Aorta (tissue), 5 donors: ENCODE measurements at regions not wholly inside any gene's neighbourhood (a gene's known extent, or its start where the extent isn't known, plus 50 kb on each side); places are given as distances from the start of the nearest gene placed in this dataset.

Experiments used
- ATAC-seq: fragments of 200-7000 bp; cut with Tn5 transposase; one replicate; pipeline ENCODE4 v1.9.1; 2022; ENCODE audit warnings: moderate library complexity; ENCODE audit not compliant: low FRiP score
- DNase-seq, 2 donors: peaks; one replicate each; pipeline ENCODE4 v3.0.0-alpha.2; 2020
- H3K27ac ChIP-seq, 2 donors: one replicate each; pipeline ENCODE4 v1.5.1; 2013; ENCODE audit warnings: low read length in 2 of 2, mild to moderate bottlenecking in 2 of 2, moderate library complexity in 2 of 2, control low read depth in 1 of 2, inconsistent platforms in 1 of 2, low read depth in 1 of 2
- H3K27me3 ChIP-seq, 2 donors: one replicate each; pipeline ENCODE4 v1.6.1; 2013; ENCODE audit warnings: control low read depth in 1 of 2, low read length in 1 of 2, mild to moderate bottlenecking in 1 of 2, moderate library complexity in 1 of 2; ENCODE audit not compliant: insufficient read depth in 2 of 2, control insufficient read depth in 1 of 2
- H3K36me3 ChIP-seq, 2 donors: one replicate each; pipeline ENCODE4 v1.6.1; 2013; ENCODE audit warnings: control low read depth in 1 of 2, low read length in 1 of 2, mild to moderate bottlenecking in 1 of 2; ENCODE audit not compliant: insufficient read depth in 2 of 2, control insufficient read depth in 1 of 2
- H3K4me1 ChIP-seq, 2 donors: one replicate each; pipeline ENCODE4 v1.6.1; 2013; ENCODE audit warnings: low read length in 2 of 2, control low read depth in 1 of 2, mild to moderate bottlenecking in 1 of 2, moderate library complexity in 1 of 2; ENCODE audit not compliant: insufficient read depth in 2 of 2, control insufficient read depth in 1 of 2
- H3K4me3 ChIP-seq, 2 donors: one replicate each; pipeline ENCODE4 v1.5.1; 2013; ENCODE audit warnings: low read length in 2 of 2, control low read depth in 1 of 2, mild to moderate bottlenecking in 1 of 2
- H3K9me3 ChIP-seq: one replicate; pipeline ENCODE4 v1.6.1; 2013; ENCODE audit warnings: mild to moderate bottlenecking, low read length; ENCODE audit not compliant: control insufficient read depth
- WGBS, 2 donors: extraction: QIAGEN DNeasy Blood & Tissue Kit; methylation state at CpG; one replicate each; pipeline ENCODE4 v1.1.7; 2013; 5-methylcytosine and 5-hydroxymethylcytosine counted together
- intact Hi-C, 2 donors: fragments of 100-400 bp; cut with DNase I; formaldehyde crosslinking; loops; one replicate each; pipeline versions ENCODE4 v1.14.2 to v1.15.0; 2022
- donor health status: healthy with polysubstance abuse.
- donor health status: Bipolar disorder and iron deficiency.
- donor health status: DM: no; HTN: no; CAD: no.
- donor health status: DM: no; HTN: no; CAD: no.
- donor health status: DM: yes; HTN: yes; CAD: no.

GRCh38 chr15:56805466-56806147 lies 72.3 kb upstream of the ZNF280D start:
- Histone ChIP-seq H3K27me3 (no peaks in the 10 kb centered on the region), H3K4me3 (no peak overlapping the region), H3K36me3 (no peaks in the 10 kb centered on the region), H3K9me3 (no peaks in the 10 kb centered on the region), H3K4me1 (no peaks in the 10 kb centered on the region), H3K27ac (no peak overlapping the region)
- intact Hi-C loops, result no loop called here
- WGBS, 2 donors, result 57 to 58% methylated on average over 9 of the region's 9 CpGs
- no peak for DNase-seq
- ATAC-seq, result peak; percentile 81

- WGBS, 2 donors, result 60 to 67% methylated on average over 3 of the region's 3 CpGs
- H3K4me1 ChIP-seq, result no peaks in the 10 kb centered on the region
- intact Hi-C loops, result no loop called here
- H3K36me3 ChIP-seq, result no peaks in the 10 kb centered on the region
- no peaks in the 10 kb centered on the region for H3K9me3 ChIP-seq
- ATAC-seq (no peak), DNase-seq (no peak)
- no peak overlapping the region for H3K27ac ChIP-seq
- H3K4me3 ChIP-seq, result no peak overlapping the region
- no peaks in the 10 kb centered on the region for H3K27me3 ChIP-seq
Measured at GRCh38 chr15:56804938-56805337, 71.6 kb upstream of the ZNF280D start.

GRCh38 chr15:56804279-56804678 lies 71.0 kb upstream of the ZNF280D start:
- DNase-seq, result no peak
- no peaks in the 10 kb centered on the region for H3K36me3 ChIP-seq
- ATAC-seq, result no peak
- H3K4me1 ChIP-seq, result no peaks in the 10 kb centered on the region
- no peak overlapping the region for H3K4me3 ChIP-seq
- no peak overlapping the region for H3K27ac ChIP-seq
- intact Hi-C loops, result no loop called here
- WGBS, 2 donors, result 78 to 89% methylated on average over 3 of the region's 3 CpGs
- H3K9me3 ChIP-seq, result no peaks in the 10 kb centered on the region
- no peaks in the 10 kb centered on the region for H3K27me3 ChIP-seq

- no peak for ATAC-seq
- 83 to 96% methylated on average over 1 of the region's 1 CpG for WGBS, 2 donors
- intact Hi-C loops, result no loop called here
Measured at GRCh38 chr15:56802161-56802560, 68.9 kb upstream of the ZNF280D start.

GRCh38 chr15:56798639-56799038 lies 65.3 kb upstream of the ZNF280D start:
- H3K27me3 ChIP-seq, result no peaks in the 10 kb centered on the region
- DNase-seq (peak in 1 of 2 donors; percentile 47), ATAC-seq (no peak)
- WGBS, 2 donors, result 73 to 75% methylated on average over 6 of the region's 6 CpGs
- no peak overlapping the region for H3K4me3 ChIP-seq
- H3K4me1 ChIP-seq, result peaks cover 2 to 3% of the 10 kb centered on the region in 2 donors
- no peaks in the 10 kb centered on the region for H3K36me3 ChIP-seq
- intact Hi-C loops, result loop anchor here in 1 of 2 donors (10.0 kb wide), 1 partner anchor 64 kb away; the partner anchor contains the start of gene ZNF280D
- H3K27ac ChIP-seq, result no peak overlapping the region
- H3K9me3 ChIP-seq, result no peaks in the 10 kb centered on the region

More at GRCh38 chr15:56802161-56802560, 68.9 kb upstream of the ZNF280D start:
- Histone ChIP-seq H3K27me3 (no peaks in the 10 kb centered on the region), H3K27ac (no peak overlapping the region), H3K9me3 (no peaks in the 10 kb centered on the region), H3K4me3 (no peak overlapping the region), H3K36me3 (no peaks in the 10 kb centered on the region), H3K4me1 (no peaks in the 10 kb centered on the region)
- DNase-seq, result no peak

GRCh38 chr15:56797720-56798275 lies 64.5 kb upstream of the ZNF280D start:
- intact Hi-C loops, result loop anchor here in 1 of 2 donors (10.0 kb wide), 1 partner anchor 63 kb away; the partner anchor contains the start of gene ZNF280D
- DNase-seq, result no peak

GRCh38 chr15:56795502-56795901 lies 62.2 kb upstream of the ZNF280D start:
- DNase-seq (peak in 1 of 2 donors; percentile 55), ATAC-seq (peak; percentile 71)
- intact Hi-C loops, result loop anchor here in 1 of 2 donors (10.0 kb wide), 1 partner anchor 61 kb away; the partner anchor contains the start of gene ZNF280D
- H3K4me1 ChIP-seq, result peaks cover 2 to 3% of the 10 kb centered on the region in 2 donors
- no peak overlapping the region for H3K27ac ChIP-seq
- 8 to 15% methylated on average over 4 of the region's 4 CpGs for WGBS, 2 donors
- H3K27me3 ChIP-seq, result no peaks in the 10 kb centered on the region
- H3K9me3 ChIP-seq, result no peaks in the 10 kb centered on the region
- H3K36me3 ChIP-seq, result no peaks in the 10 kb centered on the region
- H3K4me3 ChIP-seq, result no peak overlapping the region

More at GRCh38 chr15:56797720-56798275, 64.5 kb upstream of the ZNF280D start:
- H3K9me3 ChIP-seq, result no peaks in the 10 kb centered on the region
- H3K27me3 ChIP-seq, result no peaks in the 10 kb centered on the region
- H3K4me3 ChIP-seq, result no peak overlapping the region
- 10 to 13% methylated on average over 1 of the region's 1 CpG for WGBS, 2 donors
- no peak overlapping the region for H3K27ac ChIP-seq
- H3K36me3 ChIP-seq, result no peaks in the 10 kb centered on the region
- peaks cover 2 to 3% of the 10 kb centered on the region in 2 donors for H3K4me1 ChIP-seq
- ATAC-seq, result no peak

- H3K27ac ChIP-seq, result no peak overlapping the region
- peak; percentile 63 for ATAC-seq
Measured at GRCh38 chr15:56794553-56795329, 61.4 kb upstream of the ZNF280D start.

More at GRCh38 chr15:56794553-56795329, 61.4 kb upstream of the ZNF280D start:
- Histone ChIP-seq H3K9me3 (no peaks in the 10 kb centered on the region), H3K36me3 (no peaks in the 10 kb centered on the region), H3K4me3 (no peak overlapping the region), H3K27me3 (no peaks in the 10 kb centered on the region), H3K4me1 (peaks cover 2 to 3% of the 10 kb centered on the region in 2 donors)
- no peak for DNase-seq
- WGBS, 2 donors, result 8 to 15% methylated on average over 5 of the region's 5 CpGs
- intact Hi-C loops, result loop anchor here in 1 of 2 donors (10.0 kb wide), 1 partner anchor 60 kb away; the partner anchor contains the start of gene ZNF280D
